Hepatocyte (in vitro differentiated cells): ENCODE measurements at regions not wholly inside any gene's neighbourhood (a gene's known extent, or its start where the extent isn't known, plus 50 kb on each side); places are given as distances from the start of the nearest gene placed in this dataset.

Source experiments
- CTCF ChIP-seq: fragments of 200-600 bp; sonication (generic); IDR thresholded peaks from 2 replicates; pipeline ENCODE4 v1.5.1; 2016; ENCODE audit warnings: antibody characterized with exemption, mild to moderate bottlenecking; ENCODE audit not compliant: poor library complexity
- EZH2 ChIP-seq: fragments of 200-600 bp; sonication (generic); IDR thresholded peaks from 2 replicates; pipeline ENCODE4 v1.6.1; 2016; ENCODE audit warnings: antibody characterized with exemption, mild to moderate bottlenecking, borderline replicate concordance
- EZH2phosphoT487 ChIP-seq: fragments of 200-600 bp; sonication (generic); IDR thresholded peaks from one replicate; pipeline ENCODE4 v1.6.1; 2018; ENCODE audit warnings: antibody characterized with exemption, mild to moderate bottlenecking, low read depth, moderate library complexity; ENCODE audit not compliant: unreplicated experiment, severe bottlenecking

GRCh38 chr4:65195002-65195401 lies 475.3 kb downstream of the EPHA5 start:
- TF ChIP-seq CTCF (no peak), EZH2 (no peak), EZH2phosphoT487 (no peak)
